ENCODE measurements at regions not wholly inside any gene's neighbourhood (a gene's known extent, or its start where the extent isn't known, plus 50 kb on each side); places are given as distances from the start of the nearest gene placed in this dataset.

DNA sequence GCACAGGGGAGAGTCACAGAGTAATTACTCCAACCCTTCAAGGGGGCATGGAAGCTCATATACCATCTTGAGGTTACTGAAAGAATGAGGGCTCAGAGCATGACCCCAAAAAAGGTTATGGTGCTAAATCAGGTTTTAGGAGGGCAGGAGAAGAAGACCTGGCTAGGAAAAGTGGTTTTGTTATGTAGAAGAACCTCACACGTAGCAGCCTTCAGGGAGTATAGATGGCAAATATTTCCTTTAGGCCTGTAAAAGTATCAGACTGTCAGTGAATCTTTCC, 102.0 kb upstream of the PDE5A start:
- DNase-seq (ENCODE audit: low read depth, low spot score) (no peak), ATAC-seq (no peak), FAIRE-seq (no peak)
- no peaks in the 10 kb centered on the region for H3K4me1 ChIP-seq (ENCODE audit: control insufficient read depth, insufficient read depth, low read length)
- no peaks in the 10 kb centered on the region for H3K27me3 ChIP-seq (replicated peaks in 1 of 2; ENCODE audit: control insufficient read depth in 2 of 2, insufficient read depth in 2 of 2, low read length in 1 of 2)
- H4K20me1 ChIP-seq (ENCODE audit: control insufficient read depth, insufficient read depth), result no peaks in the 10 kb centered on the region
- no peaks in the 10 kb centered on the region for H3K79me2 ChIP-seq (ENCODE audit: control insufficient read depth, insufficient read depth, low read length)
- no peaks in the 10 kb centered on the region for H3K9me3 ChIP-seq (replicated peaks; ENCODE audit: control insufficient read depth, insufficient read depth, low read length)
- H3K27ac ChIP-seq (ENCODE audit: control insufficient read depth, insufficient read depth), result no peak overlapping the region
- intact Hi-C loops (cut with micrococcal nuclease; ENCODE audit: unreplicated experiment), result no loop called here
- H2AFZ ChIP-seq (ENCODE audit: control insufficient read depth, low read depth, low read length), result no peak overlapping the region
- H3K9ac ChIP-seq (ENCODE audit: control insufficient read depth, insufficient read depth, low read length), result no peak overlapping the region
- H3K4me2 ChIP-seq (ENCODE audit: control insufficient read depth, insufficient read depth), result no peak overlapping the region
- H3K36me3 ChIP-seq (ENCODE audit: control insufficient read depth in 2 of 2, insufficient read depth in 2 of 2, low read length in 1 of 2), result no peaks in the 10 kb centered on the region
- ChIA-PET CTCF (no interaction called here), SMC1A (ENCODE audit: uncharacterized antibody, unreplicated experiment) (no interaction called here), RAD21 (ENCODE audit: unreplicated experiment) (no interaction called here), POLR2A (no interaction called here)
- TF ChIP-seq SRF (IDR thresholded peaks at IDR 0.05; ENCODE audit: low read depth in 2 of 2, low read length in 2 of 2) (no peak), RAD21 (IDR thresholded peaks at IDR 0.05; ENCODE audit: insufficient read depth, low read depth, low read length) (no peak)
- BruUV-seq (replicated peaks), result no TSS peak
- in situ Hi-C loops (cut with MboI), result no loop called here
- WGBS (ENCODE audit: insufficient coverage, insufficient replicate concordance, low lambda C conversion rate, missing lambda C conversion rate), result 5% methylated on average over 1 of the region's 1 CpG
- no peak overlapping the region for H3K4me3 ChIP-seq

DNA sequence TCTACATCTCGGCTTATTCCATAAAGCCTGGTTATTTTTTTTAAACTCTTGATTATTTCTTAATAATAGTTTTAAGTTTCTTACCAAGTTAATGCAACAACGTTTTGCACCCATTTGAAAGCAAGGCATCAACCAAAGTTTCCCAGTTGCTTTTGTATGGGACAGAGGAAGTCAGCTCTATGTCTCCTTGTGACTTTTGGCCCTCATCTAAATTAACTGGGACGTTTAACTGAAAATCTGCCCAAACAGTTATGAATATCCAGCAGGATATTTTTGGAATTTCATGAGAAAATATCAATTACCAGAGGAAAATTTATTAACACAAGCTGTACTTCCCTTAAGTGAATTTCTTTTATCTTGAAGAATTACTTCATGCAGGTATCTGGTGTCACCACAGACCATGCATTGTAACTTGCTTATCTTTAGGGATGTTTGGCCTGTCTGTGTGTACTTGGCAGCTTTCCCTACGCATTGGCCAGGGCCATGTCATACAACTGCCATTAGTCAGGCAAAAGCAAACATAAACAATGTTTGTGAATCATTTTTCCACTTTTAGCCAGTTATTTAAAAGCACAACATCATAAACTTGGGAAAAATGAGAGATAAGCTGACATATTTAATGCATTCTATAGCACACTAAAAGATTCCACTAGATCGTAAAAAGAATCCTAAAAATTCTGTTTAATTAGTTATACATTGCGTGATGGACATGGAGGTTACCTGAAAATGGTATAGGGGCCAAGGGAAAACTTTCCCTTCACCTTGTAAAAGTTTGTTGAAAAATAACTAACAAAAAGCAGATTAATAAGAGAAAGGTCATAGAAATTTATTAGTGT, 101.4 kb upstream of the PDE5A start:
- SMC1A ChIA-PET (ENCODE audit: uncharacterized antibody, unreplicated experiment), result no interaction called here
- Histone ChIP-seq H3K27me3 (replicated peaks in 1 of 2; ENCODE audit: control insufficient read depth in 2 of 2, insufficient read depth in 2 of 2, low read length in 1 of 2) (no peaks in the 10 kb centered on the region), H3K36me3 (ENCODE audit: control insufficient read depth in 2 of 2, insufficient read depth in 2 of 2, low read length in 1 of 2) (no peaks in the 10 kb centered on the region), H3K27ac (ENCODE audit: control insufficient read depth, insufficient read depth) (no peak overlapping the region), H3K79me2 (ENCODE audit: control insufficient read depth, insufficient read depth, low read length) (no peaks in the 10 kb centered on the region), H2AFZ (ENCODE audit: control insufficient read depth, low read depth, low read length) (no peak overlapping the region), H3K4me2 (ENCODE audit: control insufficient read depth, insufficient read depth) (no peak overlapping the region), H3K9ac (ENCODE audit: control insufficient read depth, insufficient read depth, low read length) (no peak overlapping the region), H3K4me1 (ENCODE audit: control insufficient read depth, insufficient read depth, low read length) (no peaks in the 10 kb centered on the region), H4K20me1 (ENCODE audit: control insufficient read depth, insufficient read depth) (no peaks in the 10 kb centered on the region), H3K4me3 (no peak overlapping the region), H3K9me3 (replicated peaks; ENCODE audit: control insufficient read depth, insufficient read depth, low read length) (no peaks in the 10 kb centered on the region)
- in situ Hi-C loops (cut with MboI), result no loop called here
- ATAC-seq (no peak), FAIRE-seq (no peak), DNase-seq (ENCODE audit: low read depth, low spot score) (no peak)
- intact Hi-C loops (cut with micrococcal nuclease; ENCODE audit: unreplicated experiment), result no loop called here
- no TSS peak for BruUV-seq (replicated peaks)
- POLR2A ChIA-PET, result no interaction called here
- CTCF ChIA-PET, result no interaction called here
- RAD21 ChIA-PET (ENCODE audit: unreplicated experiment), result no interaction called here
- WGBS (ENCODE audit: insufficient coverage, insufficient replicate concordance, low lambda C conversion rate, missing lambda C conversion rate), result 17% methylated on average over 6 of the region's 6 CpGs
- TF ChIP-seq YBX1 (IDR thresholded peaks at IDR 0.05) (no peak), HDGF (IDR thresholded peaks at IDR 0.05) (no peak), POU2F2 (IDR thresholded peaks at IDR 0.05; ENCODE audit: borderline replicate concordance, low read depth, low read length) (no peak), RBBP5 (conservative IDR thresholded peaks at IDR 0.05) (no peak), RAD21 (IDR thresholded peaks at IDR 0.05; ENCODE audit: insufficient read depth, low read depth, low read length) (no peak), CBX3 (IDR thresholded peaks at IDR 0.05; ENCODE audit: borderline replicate concordance, low read depth) (no peak)

Data from GM12878 (cell line).